WTC11 (cell line): ENCODE measurements at regions not wholly inside any gene's neighbourhood (a gene's known extent, or its start where the extent isn't known, plus 50 kb on each side); places are given as distances from the start of the nearest gene placed in this dataset.

ENCODE experiments used
- ATAC-seq: fragments of 200-7000 bp; cut with Tn5 transposase; 2 replicates; pipeline ENCODE4 v1.10.0; 2021; ENCODE audit warnings: mild to moderate bottlenecking, moderate library complexity
- CTCF ChIA-PET: fragments of 300-600 bp; sonication (Branson Sonifier 250); formaldehyde crosslinking; loops from one replicate; lab custom pipeline; 2021; ENCODE audit warnings: antibody characterized with exemption; lab: Charles Lee
- POLR2A ChIA-PET: fragments of 350-600 bp; sonication (Branson Sonifier 250); formaldehyde crosslinking; loops from one replicate; lab custom pipeline; 2021; ENCODE audit warnings: antibody characterized with exemption; lab: Charles Lee
- DNase-seq: peaks from one replicate; pipeline ENCODE4 v3.0.0; 2021; ENCODE audit warnings: low spot score
- H3K27ac Mint-ChIP-seq: 2 replicates; pipeline ENCODE4 v1.8.0; 2021; ENCODE audit warnings: mixed read lengths
- H3K27me3 Mint-ChIP-seq: 2 replicates; pipeline ENCODE4 v1.8.0; 2021; ENCODE audit warnings: low read depth, mild to moderate bottlenecking, moderate library complexity, mixed read lengths
- H3K36me3 Mint-ChIP-seq: 2 replicates; pipeline ENCODE4 v1.8.0; 2021; ENCODE audit warnings: mixed read lengths
- H3K4me1 Mint-ChIP-seq: 2 replicates; pipeline ENCODE4 v1.8.0; 2022; ENCODE audit warnings: mixed read lengths
- H3K4me3 Mint-ChIP-seq: 2 replicates; pipeline ENCODE4 v1.8.0; 2021; ENCODE audit warnings: mild to moderate bottlenecking, moderate library complexity, mixed read lengths
- H3K9me3 Mint-ChIP-seq: 2 replicates; pipeline ENCODE4 v1.8.0; 2021; ENCODE audit warnings: mixed read lengths
- ATF3 ChIP-seq: sonication (generic); formaldehyde crosslinking; conservative IDR thresholded peaks from 2 replicates; pipeline ENCODE4 v1.8.1; 2022; ENCODE audit warnings: mild to moderate bottlenecking, missing genetic modification reagents
- CBFB ChIP-seq: sonication (generic); formaldehyde crosslinking; IDR thresholded peaks from 2 replicates; pipeline ENCODE4 v1.8.1; 2022; ENCODE audit warnings: mild to moderate bottlenecking, low read depth, missing genetic modification reagents
- CREB1 ChIP-seq: sonication (generic); formaldehyde crosslinking; IDR thresholded peaks from 2 replicates; pipeline ENCODE4 v1.8.0; 2023; ENCODE audit warnings: mild to moderate bottlenecking, missing genetic modification reagents
- E2F4 ChIP-seq: sonication (generic); formaldehyde crosslinking; IDR thresholded peaks from 2 replicates; pipeline ENCODE4 v1.8.1; 2022; ENCODE audit warnings: low read depth, mild to moderate bottlenecking, moderate library complexity, missing genetic modification reagents, borderline replicate concordance
- FOXJ3 ChIP-seq: sonication (generic); formaldehyde crosslinking; IDR thresholded peaks from 2 replicates; pipeline ENCODE4 v1.9.0; 2021; ENCODE audit warnings: missing genetic modification reagents, mild to moderate bottlenecking, borderline replicate concordance
- HMGXB4 ChIP-seq: sonication (generic); formaldehyde crosslinking; IDR thresholded peaks from 2 replicates; pipeline ENCODE4 v1.8.1; 2023; ENCODE audit warnings: mild to moderate bottlenecking, moderate library complexity, missing genetic modification reagents
- MAX ChIP-seq: sonication (generic); formaldehyde crosslinking; IDR thresholded peaks from 2 replicates; pipeline ENCODE4 v1.8.0; 2022; ENCODE audit warnings: mild to moderate bottlenecking, missing genetic modification reagents
- MLX ChIP-seq: sonication (generic); formaldehyde crosslinking; IDR thresholded peaks from 2 replicates; pipeline ENCODE4 v1.8.1; 2023; ENCODE audit warnings: mild to moderate bottlenecking, missing genetic modification reagents, moderate library complexity
- NR2C2 ChIP-seq: sonication (generic); formaldehyde crosslinking; IDR thresholded peaks from 2 replicates; pipeline ENCODE4 v1.8.0; 2022; ENCODE audit warnings: mild to moderate bottlenecking, missing genetic modification reagents
- OVOL2 ChIP-seq: fragments of 250-450 bp; sonication (Bioruptor Pico); IDR thresholded peaks from 2 replicates; pipeline ENCODE4 v1.9.0; 2021; ENCODE audit warnings: mild to moderate bottlenecking, borderline replicate concordance
- PREB ChIP-seq: sonication (generic); formaldehyde crosslinking; IDR thresholded peaks from 2 replicates; pipeline ENCODE4 v1.8.1; 2022; ENCODE audit warnings: mild to moderate bottlenecking, missing genetic modification reagents, moderate library complexity, borderline replicate concordance
- PRRX2 ChIP-seq: fragments of 250-450 bp; sonication (Bioruptor Pico); IDR thresholded peaks from 2 replicates; pipeline ENCODE4 v1.8.0; 2021; ENCODE audit warnings: mild to moderate bottlenecking
- SOX15 ChIP-seq: fragments of 250-450 bp; sonication (Bioruptor Pico); IDR thresholded peaks from 2 replicates; pipeline ENCODE4 v1.9.0; 2021; ENCODE audit warnings: mild to moderate bottlenecking
- USF2 ChIP-seq: sonication (generic); formaldehyde crosslinking; IDR thresholded peaks from 2 replicates; pipeline ENCODE4 v1.8.1; 2023; ENCODE audit warnings: mild to moderate bottlenecking, missing genetic modification reagents, moderate library complexity
- ZNF138 ChIP-seq: sonication (generic); formaldehyde crosslinking; conservative IDR thresholded peaks from 2 replicates; pipeline ENCODE4 v1.8.1; 2022; ENCODE audit warnings: mild to moderate bottlenecking, moderate library complexity, missing genetic modification reagents
- ZNF219 ChIP-seq: sonication (generic); formaldehyde crosslinking; IDR thresholded peaks from 2 replicates; pipeline ENCODE4 v1.8.0; 2023; ENCODE audit warnings: missing genetic modification reagents, mild to moderate bottlenecking, borderline replicate concordance
- ZNF317 ChIP-seq: sonication (generic); formaldehyde crosslinking; IDR thresholded peaks from 2 replicates; pipeline ENCODE4 v1.8.1; 2023; ENCODE audit warnings: low read depth, mild to moderate bottlenecking, moderate library complexity, missing genetic modification reagents, borderline replicate concordance

- H3K36me3 Mint-ChIP-seq: 0 out of 2 replicates have a peak, but pooled peaks cover 3% of the 10 kb centered on the region
- ATAC-seq (no peak), DNase-seq (no peak)
- peaks cover 19% of the 10 kb centered on the region for H3K9me3 Mint-ChIP-seq
- ChIA-PET POLR2A (no interaction called here), CTCF (interaction anchor here (0.8 to 2.8 kb wide), 2 partner anchors 8 to 125 kb away, joined by 3 to 8 read pairs; partner anchors contain the start of gene COG2)
- H3K4me1 Mint-ChIP-seq: peaks cover 54% of the 10 kb centered on the region
- H3K27ac Mint-ChIP-seq: no peak overlapping the region
- no peaks in the 10 kb centered on the region for H3K27me3 Mint-ChIP-seq
- no peak for TF ChIP-seq CREB1 (CRISPR knock-in tag)
- TF ChIP-seq MLX: no peak
- no peak for TF ChIP-seq ZNF138 (CRISPR knock-in tag)
- H3K4me3 Mint-ChIP-seq: no peak overlapping the region
Measured at GRCh38 chr1:230516889-230517288, 90.8 kb upstream of the PGBD5 start.

- H3K27ac Mint-ChIP-seq: peak overlapping the region; percentile 67
- H3K36me3 Mint-ChIP-seq: no peaks in the 10 kb centered on the region
- ATAC-seq (peak; percentile 81), DNase-seq (peak; percentile 26)
- no peak overlapping the region for H3K4me3 Mint-ChIP-seq
- peaks cover 11% of the 10 kb centered on the region for H3K9me3 Mint-ChIP-seq
- peaks cover 51% of the 10 kb centered on the region for H3K4me1 Mint-ChIP-seq
- POLR2A ChIA-PET: no interaction called here
- no peaks in the 10 kb centered on the region for H3K27me3 Mint-ChIP-seq
- CTCF ChIA-PET: interaction anchor here (1.2 to 2.8 kb wide), 2 partner anchors 22 to 126 kb away, joined by 8 to 9 read pairs; partner anchors contain the start of gene COG2
- TF ChIP-seq PRRX2 (CRISPR knock-in tag): no peak
- TF ChIP-seq FOXJ3 (CRISPR knock-in tag): no peak
Measured at GRCh38 chr1:230515451-230516145, 89.5 kb upstream of the PGBD5 start.

GRCh38 chr1:230510496-230510895, 84.4 kb upstream of the PGBD5 start:
- H3K27ac Mint-ChIP-seq: no peak overlapping the region

GRCh38 chr1:230509281-230509977, 83.3 kb upstream of the PGBD5 start:
- ATAC-seq (no peak), DNase-seq (no peak)
- Mint-ChIP-seq H3K4me3 (no peak overlapping the region), H3K27ac (no peak overlapping the region), H3K4me1 (0 out of 2 replicates have a peak, but pooled peaks cover 3% of the 10 kb centered on the region), H3K27me3 (no peaks in the 10 kb centered on the region; the same call in 1 of the 2 replicates), H3K36me3 (peaks cover 3% of the 10 kb centered on the region; the same call in 1 of the 2 replicates), H3K9me3 (peaks cover 9% of the 10 kb centered on the region)
- ChIA-PET CTCF (interaction anchor here (0.7 to 0.9 kb wide), 2 partner anchors 71 to 106 kb away, joined by 3 read pairs; no protein-coding TSS in a partner anchor), POLR2A (no interaction called here)
- no peak for TF ChIP-seq CBFB (CRISPR knock-in tag)
- no peak for TF ChIP-seq OVOL2 (CRISPR knock-in tag)
- TF ChIP-seq NR2C2 (CRISPR knock-in tag): no peak
- TF ChIP-seq E2F4: no peak
- no peak for TF ChIP-seq HMGXB4 (CRISPR knock-in tag)
- no peak for TF ChIP-seq ZNF317 (CRISPR knock-in tag)

More at GRCh38 chr1:230510496-230510895, 84.4 kb upstream of the PGBD5 start:
- TF ChIP-seq PREB (CRISPR knock-in tag): no peak
- no peak for TF ChIP-seq SOX15 (CRISPR knock-in tag)
- no peak for TF ChIP-seq ATF3 (CRISPR knock-in tag)
- TF ChIP-seq MAX (CRISPR knock-in tag): no peak
- no peak for TF ChIP-seq USF2 (CRISPR knock-in tag)
- no peak for TF ChIP-seq ZNF219 (CRISPR knock-in tag)
- TF ChIP-seq, all 79 proteins: peak for 0
- ATAC-seq: no peak
- Mint-ChIP-seq H3K9me3 (peaks cover 9% of the 10 kb centered on the region), H3K36me3 (peaks cover 3% of the 10 kb centered on the region; the same call in 1 of the 2 replicates), H3K27me3 (no peaks in the 10 kb centered on the region; the same call in 1 of the 2 replicates), H3K4me3 (no peak overlapping the region), H3K4me1 (peaks cover 5% of the 10 kb centered on the region)
- POLR2A ChIA-PET: no interaction called here
- CTCF ChIA-PET: interaction anchor here (1.0 kb wide), 1 partner anchor 10 kb away, joined by 3 read pairs; no protein-coding TSS in a partner anchor
- DNase-seq: no peak
